Astrocyte (in vitro differentiated cells and primary cell): ENCODE measurements at regions not wholly inside any gene's neighbourhood (a gene's known extent, or its start where the extent isn't known, plus 50 kb on each side); places are given as distances from the start of the nearest gene placed in this dataset.

Experiments
- DNase-seq: peaks from one replicate; pipeline ENCODE4 v3.0.0-alpha.2; 2010; ENCODE audit warnings: low read depth
- FAIRE-seq: peaks from 2 replicates; lab custom pipeline; 2011; peaks lifted over from hg19 to GRCh38; lab: Jason Lieb, UNC
- H2AFZ ChIP-seq: 2 replicates; pipeline ENCODE4 v1.6.0; 2012; ENCODE audit warnings: low read depth, low read length, inconsistent platforms
- H3K27ac ChIP-seq: 2 replicates; pipeline ENCODE4 v1.5.1; 2011; ENCODE audit warnings: low read depth, low read length, inconsistent platforms
- H3K27me3 ChIP-seq: 2 replicates; pipeline ENCODE4 v1.6.0; 2011; ENCODE audit warnings: low read length, inconsistent platforms; ENCODE audit not compliant: insufficient read depth
- H3K36me3 ChIP-seq: 2 replicates; pipeline ENCODE4 v1.5.1; 2011; ENCODE audit warnings: low read length, inconsistent platforms; ENCODE audit not compliant: insufficient read depth
- H3K4me1 ChIP-seq: 2 replicates; pipeline ENCODE4 v1.5.1; 2011; ENCODE audit warnings: low read length, inconsistent platforms; ENCODE audit not compliant: insufficient read depth
- H3K4me2 ChIP-seq: 2 replicates; pipeline ENCODE4 v1.6.0; 2012; ENCODE audit warnings: low read length, inconsistent platforms
- H3K4me3 ChIP-seq: 2 replicates; pipeline ENCODE4 v1.5.1; 2011; ENCODE audit warnings: low read depth, mild to moderate bottlenecking, low read length, inconsistent platforms; ENCODE audit not compliant: insufficient read depth
- H3K79me2 ChIP-seq: 2 replicates; pipeline ENCODE4 v1.6.0; 2012; ENCODE audit warnings: mild to moderate bottlenecking, low read length, inconsistent platforms; ENCODE audit not compliant: insufficient read depth
- H3K9ac ChIP-seq: 2 replicates; pipeline ENCODE4 v1.6.0; 2012; ENCODE audit warnings: mild to moderate bottlenecking, low read length, inconsistent platforms
- H3K9me3 ChIP-seq: 2 replicates; pipeline ENCODE4 v1.5.1; 2012; ENCODE audit warnings: low read depth, mild to moderate bottlenecking, low read length, inconsistent platforms; ENCODE audit not compliant: insufficient read depth
- H4K20me1 ChIP-seq: 2 replicates; pipeline ENCODE4 v1.6.0; 2012; ENCODE audit warnings: low read length, inconsistent platforms; ENCODE audit not compliant: insufficient read depth
- H3K27ac Mint-ChIP-seq: one replicate; pipeline ENCODE4 v1.8.0; 2021; ENCODE audit warnings: mild to moderate bottlenecking, mixed read lengths; ENCODE audit not compliant: unreplicated experiment
- H3K27me3 Mint-ChIP-seq: one replicate; pipeline ENCODE4 v1.8.0; 2021; ENCODE audit warnings: low read depth, mixed read lengths; ENCODE audit not compliant: unreplicated experiment
- H3K36me3 Mint-ChIP-seq: one replicate; pipeline ENCODE4 v1.8.0; 2021; ENCODE audit warnings: low read depth, mixed read lengths; ENCODE audit not compliant: unreplicated experiment
- H3K4me1 Mint-ChIP-seq: one replicate; pipeline ENCODE4 v1.8.0; 2021; ENCODE audit warnings: low read depth, mixed read lengths; ENCODE audit not compliant: unreplicated experiment
- H3K4me3 Mint-ChIP-seq: one replicate; pipeline ENCODE4 v1.8.0; 2021; ENCODE audit warnings: mild to moderate bottlenecking, moderate library complexity, mixed read lengths; ENCODE audit not compliant: unreplicated experiment
- H3K9me3 Mint-ChIP-seq: one replicate; pipeline ENCODE4 v1.8.0; 2021; ENCODE audit warnings: mild to moderate bottlenecking, mixed read lengths; ENCODE audit not compliant: unreplicated experiment
- CTCF ChIP-seq: IDR thresholded peaks from 2 replicates; pipeline ENCODE4 v1.5.1; 2011; ENCODE audit warnings: low read depth, mild to moderate bottlenecking, inconsistent platforms, low read length, moderate library complexity; ENCODE audit not compliant: insufficient read depth
- EZH2 ChIP-seq: IDR thresholded peaks from 2 replicates; pipeline ENCODE4 v1.6.1; 2012; ENCODE audit warnings: mild to moderate bottlenecking, low read length, inconsistent platforms; ENCODE audit not compliant: insufficient read depth

GRCh38 chr4:120290553-120290952 is 223.9 kb upstream of the MAD2L1 start:
- H3K36me3 ChIP-seq = no peaks in the 10 kb centered on the region
- H3K4me2 ChIP-seq = no peak overlapping the region
- no peak for DNase-seq
- no peaks in the 10 kb centered on the region for H3K27me3 ChIP-seq
- H3K4me3 ChIP-seq = no peak overlapping the region
- Mint-ChIP-seq H3K27ac (no peak overlapping the region), H3K4me1 (no peaks in the 10 kb centered on the region), H3K4me3 (no peak overlapping the region), H3K27me3 (no peaks in the 10 kb centered on the region), H3K9me3 (no peaks in the 10 kb centered on the region), H3K36me3 (no peaks in the 10 kb centered on the region)
- H2AFZ ChIP-seq = no peak overlapping the region
- H3K9ac ChIP-seq = no peak overlapping the region
- no peaks in the 10 kb centered on the region for H3K9me3 ChIP-seq
- H4K20me1 ChIP-seq = no peaks in the 10 kb centered on the region
- no peak overlapping the region for H3K27ac ChIP-seq
- no peak for FAIRE-seq
- H3K4me1 ChIP-seq = no peaks in the 10 kb centered on the region
- TF ChIP-seq CTCF = no peak
- TF ChIP-seq EZH2 = no peak
- H3K79me2 ChIP-seq = no peaks in the 10 kb centered on the region

GRCh38 chr4:120286813-120287212 is 220.2 kb upstream of the MAD2L1 start:
- H3K4me2 ChIP-seq = no peak overlapping the region
- no peaks in the 10 kb centered on the region for H3K9me3 ChIP-seq
- H2AFZ ChIP-seq = no peak overlapping the region
- H4K20me1 ChIP-seq = no peaks in the 10 kb centered on the region
- Mint-ChIP-seq H3K4me1 (no peaks in the 10 kb centered on the region), H3K27me3 (no peaks in the 10 kb centered on the region), H3K9me3 (no peaks in the 10 kb centered on the region), H3K27ac (no peak overlapping the region), H3K4me3 (no peak overlapping the region), H3K36me3 (no peaks in the 10 kb centered on the region)
- no peak overlapping the region for H3K9ac ChIP-seq
- no peaks in the 10 kb centered on the region for H3K36me3 ChIP-seq
- no peak for FAIRE-seq
- H3K4me3 ChIP-seq = no peak overlapping the region
- no peak for DNase-seq
- H3K79me2 ChIP-seq = no peaks in the 10 kb centered on the region
- H3K4me1 ChIP-seq = no peaks in the 10 kb centered on the region
- H3K27ac ChIP-seq = no peak overlapping the region
- H3K27me3 ChIP-seq = no peaks in the 10 kb centered on the region
- TF ChIP-seq CTCF (no peak), EZH2 (no peak)

GRCh38 chr4:120281581-120281980 is 214.9 kb upstream of the MAD2L1 start:
- H3K4me1 ChIP-seq = no peaks in the 10 kb centered on the region
- H3K9me3 Mint-ChIP-seq = no peaks in the 10 kb centered on the region
- H3K79me2 ChIP-seq = no peaks in the 10 kb centered on the region
- H3K27ac ChIP-seq = no peak overlapping the region
- no peak overlapping the region for H3K27ac Mint-ChIP-seq
- H3K36me3 Mint-ChIP-seq = no peaks in the 10 kb centered on the region
- no peak overlapping the region for H3K4me3 ChIP-seq
- no peak overlapping the region for H3K4me3 Mint-ChIP-seq
- no peaks in the 10 kb centered on the region for H3K4me1 Mint-ChIP-seq
- H2AFZ ChIP-seq = no peak overlapping the region
- H3K27me3 ChIP-seq = no peaks in the 10 kb centered on the region
- no peak for FAIRE-seq
- no peaks in the 10 kb centered on the region for H4K20me1 ChIP-seq
- DNase-seq = no peak
- TF ChIP-seq EZH2 = no peak
- no peak for TF ChIP-seq CTCF
- H3K27me3 Mint-ChIP-seq = no peaks in the 10 kb centered on the region
- no peak overlapping the region for H3K9ac ChIP-seq
- H3K36me3 ChIP-seq = no peaks in the 10 kb centered on the region
- no peaks in the 10 kb centered on the region for H3K9me3 ChIP-seq
- H3K4me2 ChIP-seq = no peak overlapping the region
